ENCODE measurements at regions not wholly inside any gene's neighbourhood (a gene's known extent, or its start where the extent isn't known, plus 50 kb on each side); places are given as distances from the start of the nearest gene placed in this dataset.

GRCh38 chr20:7003598-7003997 lies 236.1 kb downstream of the BMP2 start:
- Mint-ChIP-seq H3K9me3 (ENCODE audit: low read depth) (peaks cover 14% of the 10 kb centered on the region), H3K27ac (no peak overlapping the region), H3K4me1 (no peaks in the 10 kb centered on the region), H3K27me3 (no peaks in the 10 kb centered on the region), H3K36me3 (ENCODE audit: low read depth) (no peaks in the 10 kb centered on the region), H3K4me3 (no peak overlapping the region)
- CTCF ChIA-PET: no interaction called here
- ATAC-seq: no peak
- intact Hi-C loops (cut with DNase I, micrococcal nuclease): no loop called here
- POLR2A ChIA-PET: no interaction called here
- DNase-seq: no peak

- DNase-seq (no peak), ATAC-seq (no peak)
- H3K9me3 Mint-ChIP-seq (ENCODE audit: low read depth): peaks cover 19% of the 10 kb centered on the region
- H3K4me1 Mint-ChIP-seq: no peaks in the 10 kb centered on the region
- no peaks in the 10 kb centered on the region for H3K27me3 Mint-ChIP-seq
- H3K4me3 Mint-ChIP-seq: no peak overlapping the region
- ChIA-PET CTCF (interaction anchor here (0.6 to 0.9 kb wide), 2 partner anchors 11 to 25 kb away, joined by 3 read pairs; no protein-coding TSS in a partner anchor), POLR2A (no interaction called here)
- intact Hi-C loops (cut with DNase I, micrococcal nuclease): no loop called here
- H3K27ac Mint-ChIP-seq: no peak overlapping the region
- no peaks in the 10 kb centered on the region for H3K36me3 Mint-ChIP-seq (ENCODE audit: low read depth)
Measured at GRCh38 chr20:7004801-7005200, 237.3 kb downstream of the BMP2 start.

GRCh38 chr20:7010527-7010926 lies 243.0 kb downstream of the BMP2 start:
- POLR2A ChIA-PET: no interaction called here

GRCh38 chr20:7015257-7015656 lies 247.8 kb downstream of the BMP2 start:
- ChIA-PET POLR2A (no interaction called here), CTCF (no interaction called here)
- H3K27ac Mint-ChIP-seq: no peak overlapping the region
- ATAC-seq: no peak
- H3K4me1 Mint-ChIP-seq: no peaks in the 10 kb centered on the region
- no peaks in the 10 kb centered on the region for H3K36me3 Mint-ChIP-seq (ENCODE audit: low read depth)
- no peak for DNase-seq
- intact Hi-C loops (cut with DNase I, micrococcal nuclease): no loop called here
- no peaks in the 10 kb centered on the region for H3K27me3 Mint-ChIP-seq
- no peak overlapping the region for H3K4me3 Mint-ChIP-seq
- H3K9me3 Mint-ChIP-seq (ENCODE audit: low read depth): peaks cover 3% of the 10 kb centered on the region

More at GRCh38 chr20:7010527-7010926, 243.0 kb downstream of the BMP2 start:
- no peak for ATAC-seq
- no peaks in the 10 kb centered on the region for H3K4me1 Mint-ChIP-seq
- no peak for DNase-seq
- H3K27ac Mint-ChIP-seq: no peak overlapping the region
- H3K36me3 Mint-ChIP-seq (ENCODE audit: low read depth): no peaks in the 10 kb centered on the region
- no peak overlapping the region for H3K4me3 Mint-ChIP-seq
- H3K27me3 Mint-ChIP-seq: no peaks in the 10 kb centered on the region
- peaks cover 17% of the 10 kb centered on the region for H3K9me3 Mint-ChIP-seq (ENCODE audit: low read depth)
- CTCF ChIA-PET: no interaction called here
- intact Hi-C loops (cut with DNase I, micrococcal nuclease): no loop called here

GRCh38 chr20:7022597-7022996 lies 255.1 kb downstream of the BMP2 start:
- Mint-ChIP-seq H3K36me3 (ENCODE audit: low read depth) (no peaks in the 10 kb centered on the region), H3K27ac (no peak overlapping the region), H3K4me3 (no peak overlapping the region), H3K9me3 (ENCODE audit: low read depth) (peaks cover 13% of the 10 kb centered on the region), H3K27me3 (no peaks in the 10 kb centered on the region), H3K4me1 (no peaks in the 10 kb centered on the region)
- CTCF ChIA-PET: no interaction called here
- POLR2A ChIA-PET: no interaction called here
- no peak for ATAC-seq
- intact Hi-C loops (cut with DNase I, micrococcal nuclease): no loop called here
- DNase-seq: no peak

- no peak for ATAC-seq
- intact Hi-C loops (cut with DNase I, micrococcal nuclease): no loop called here
- H3K4me3 Mint-ChIP-seq: no peak overlapping the region
- H3K36me3 Mint-ChIP-seq (ENCODE audit: low read depth): no peaks in the 10 kb centered on the region
- no peaks in the 10 kb centered on the region for H3K27me3 Mint-ChIP-seq
- POLR2A ChIA-PET: no interaction called here
- no peak for DNase-seq
- H3K27ac Mint-ChIP-seq: no peak overlapping the region
- CTCF ChIA-PET: no interaction called here
- H3K9me3 Mint-ChIP-seq (ENCODE audit: low read depth): peaks cover 13% of the 10 kb centered on the region
- H3K4me1 Mint-ChIP-seq: no peaks in the 10 kb centered on the region
Measured at GRCh38 chr20:7025635-7026034, 258.1 kb downstream of the BMP2 start.

- Mint-ChIP-seq H3K4me3 (no peak overlapping the region), H3K27ac (no peak overlapping the region), H3K4me1 (no peaks in the 10 kb centered on the region), H3K27me3 (no peaks in the 10 kb centered on the region), H3K36me3 (ENCODE audit: low read depth) (no peaks in the 10 kb centered on the region), H3K9me3 (ENCODE audit: low read depth) (peaks cover 9% of the 10 kb centered on the region)
- ChIA-PET POLR2A (no interaction called here), CTCF (no interaction called here)
- intact Hi-C loops (cut with DNase I, micrococcal nuclease): no loop called here
- ATAC-seq (no peak), DNase-seq (no peak)
Measured at GRCh38 chr20:7029019-7029418, 261.5 kb downstream of the BMP2 start.

- ATAC-seq (no peak), DNase-seq (no peak)
- Mint-ChIP-seq H3K36me3 (ENCODE audit: low read depth) (no peaks in the 10 kb centered on the region), H3K27ac (no peak overlapping the region), H3K27me3 (no peaks in the 10 kb centered on the region), H3K4me3 (no peak overlapping the region), H3K4me1 (no peaks in the 10 kb centered on the region), H3K9me3 (ENCODE audit: low read depth) (peaks cover 13% of the 10 kb centered on the region)
- ChIA-PET CTCF (no interaction called here), POLR2A (no interaction called here)
- intact Hi-C loops (cut with DNase I, micrococcal nuclease): no loop called here
Measured at GRCh38 chr20:7031222-7031621, 263.7 kb downstream of the BMP2 start.

GRCh38 chr20:7038029-7038428 lies 270.5 kb downstream of the BMP2 start:
- H3K4me3 Mint-ChIP-seq: no peak overlapping the region

GRCh38 chr20:7057611-7058010 lies 290.1 kb downstream of the BMP2 start:
- Mint-ChIP-seq H3K4me1 (no peaks in the 10 kb centered on the region), H3K27me3 (no peaks in the 10 kb centered on the region), H3K36me3 (ENCODE audit: low read depth) (no peaks in the 10 kb centered on the region), H3K27ac (no peak overlapping the region), H3K4me3 (no peak overlapping the region), H3K9me3 (ENCODE audit: low read depth) (no peaks in the 10 kb centered on the region)
- ATAC-seq (no peak), DNase-seq (no peak)
- ChIA-PET CTCF (no interaction called here), POLR2A (no interaction called here)
- intact Hi-C loops (cut with DNase I, micrococcal nuclease): no loop called here

More at GRCh38 chr20:7038029-7038428, 270.5 kb downstream of the BMP2 start:
- CTCF ChIA-PET: no interaction called here
- DNase-seq: no peak
- Mint-ChIP-seq H3K4me1 (no peaks in the 10 kb centered on the region), H3K27ac (no peak overlapping the region), H3K9me3 (ENCODE audit: low read depth) (peaks cover 13% of the 10 kb centered on the region), H3K36me3 (ENCODE audit: low read depth) (no peaks in the 10 kb centered on the region), H3K27me3 (no peaks in the 10 kb centered on the region)
- no peak for ATAC-seq
- POLR2A ChIA-PET: no interaction called here
- intact Hi-C loops (cut with DNase I, micrococcal nuclease): no loop called here

- ChIA-PET CTCF (no interaction called here), POLR2A (no interaction called here)
- H3K4me1 Mint-ChIP-seq: no peaks in the 10 kb centered on the region
- no peak for ATAC-seq
- H3K27ac Mint-ChIP-seq: no peak overlapping the region
- no peaks in the 10 kb centered on the region for H3K27me3 Mint-ChIP-seq
- H3K4me3 Mint-ChIP-seq: no peak overlapping the region
- no peaks in the 10 kb centered on the region for H3K36me3 Mint-ChIP-seq (ENCODE audit: low read depth)
- intact Hi-C loops (cut with DNase I, micrococcal nuclease): no loop called here
- no peak for DNase-seq
- peaks cover 2% of the 10 kb centered on the region for H3K9me3 Mint-ChIP-seq (ENCODE audit: low read depth)
Measured at GRCh38 chr20:7078804-7079203, 311.3 kb downstream of the BMP2 start.

GRCh38 chr20:7080472-7080871 lies 313.0 kb downstream of the BMP2 start:
- no peaks in the 10 kb centered on the region for H3K4me1 Mint-ChIP-seq
- CTCF ChIA-PET: no interaction called here
- peaks cover 2% of the 10 kb centered on the region for H3K9me3 Mint-ChIP-seq (ENCODE audit: low read depth)

GRCh38 chr20:7085467-7085866 lies 318.0 kb downstream of the BMP2 start:
- POLR2A ChIA-PET: no interaction called here
- ATAC-seq: no peak
- no peaks in the 10 kb centered on the region for H3K36me3 Mint-ChIP-seq (ENCODE audit: low read depth)

More at GRCh38 chr20:7080472-7080871, 313.0 kb downstream of the BMP2 start:
- POLR2A ChIA-PET: no interaction called here
- Mint-ChIP-seq H3K36me3 (ENCODE audit: low read depth) (no peaks in the 10 kb centered on the region), H3K4me3 (no peak overlapping the region), H3K27me3 (no peaks in the 10 kb centered on the region), H3K27ac (no peak overlapping the region)
- DNase-seq (no peak), ATAC-seq (no peak)
- intact Hi-C loops (cut with DNase I, micrococcal nuclease): no loop called here

More at GRCh38 chr20:7085467-7085866, 318.0 kb downstream of the BMP2 start:
- Mint-ChIP-seq H3K4me1 (no peaks in the 10 kb centered on the region), H3K9me3 (ENCODE audit: low read depth) (peaks cover 2% of the 10 kb centered on the region), H3K27ac (no peak overlapping the region), H3K4me3 (no peak overlapping the region), H3K27me3 (peaks cover 2% of the 10 kb centered on the region)
- intact Hi-C loops (cut with DNase I, micrococcal nuclease): no loop called here
- CTCF ChIA-PET: no interaction called here
- DNase-seq: no peak
